ENCODE measurements at regions not wholly inside any gene's neighbourhood (a gene's known extent, or its start where the extent isn't known, plus 50 kb on each side); places are given as distances from the start of the nearest gene placed in this dataset.

DNA sequence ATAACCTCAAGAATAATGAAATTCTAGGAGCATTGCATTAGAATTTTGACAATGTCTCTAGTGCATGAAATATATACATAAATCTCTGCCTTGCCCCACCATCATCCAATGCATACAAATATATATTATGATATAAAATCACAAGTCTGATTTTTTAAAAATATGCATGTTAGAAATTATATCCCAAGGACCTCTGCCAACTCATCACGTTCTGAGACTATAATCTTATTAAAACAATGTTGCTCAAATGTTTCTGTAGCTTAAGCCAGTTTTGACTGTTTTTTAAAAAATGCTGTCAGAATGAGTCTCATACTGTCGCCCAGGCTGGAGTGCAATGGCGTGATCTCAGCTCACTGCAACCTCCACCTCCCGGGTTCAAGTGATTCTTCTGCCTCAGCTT, 287.0 kb upstream of the SOX4 start:
- TF ChIP-seq, protein P1, sequence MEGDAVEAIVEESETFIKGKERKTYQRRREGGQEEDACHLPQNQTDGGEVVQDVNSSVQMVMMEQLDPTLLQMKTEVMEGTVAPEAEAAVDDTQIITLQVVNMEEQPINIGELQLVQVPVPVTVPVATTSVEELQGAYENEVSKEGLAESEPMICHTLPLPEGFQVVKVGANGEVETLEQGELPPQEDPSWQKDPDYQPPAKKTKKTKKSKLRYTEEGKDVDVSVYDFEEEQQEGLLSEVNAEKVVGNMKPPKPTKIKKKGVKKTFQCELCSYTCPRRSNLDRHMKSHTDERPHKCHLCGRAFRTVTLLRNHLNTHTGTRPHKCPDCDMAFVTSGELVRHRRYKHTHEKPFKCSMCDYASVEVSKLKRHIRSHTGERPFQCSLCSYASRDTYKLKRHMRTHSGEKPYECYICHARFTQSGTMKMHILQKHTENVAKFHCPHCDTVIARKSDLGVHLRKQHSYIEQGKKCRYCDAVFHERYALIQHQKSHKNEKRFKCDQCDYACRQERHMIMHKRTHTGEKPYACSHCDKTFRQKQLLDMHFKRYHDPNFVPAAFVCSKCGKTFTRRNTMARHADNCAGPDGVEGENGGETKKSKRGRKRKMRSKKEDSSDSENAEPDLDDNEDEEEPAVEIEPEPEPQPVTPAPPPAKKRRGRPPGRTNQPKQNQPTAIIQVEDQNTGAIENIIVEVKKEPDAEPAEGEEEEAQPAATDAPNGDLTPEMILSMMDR (IDR thresholded peaks at IDR 0.05; ENCODE audit: borderline replicate concordance, extremely low read depth, low read length, poor library complexity, severe bottlenecking), result no peak
- no peak for TF ChIP-seq EZH2 (IDR thresholded peaks at IDR 0.05; ENCODE audit: borderline replicate concordance, low read depth, low read length, severe bottlenecking)

Data from DND-41 (cell line).